Duodenal mucosa (tissue), 2 donors: ENCODE measurements at regions not wholly inside any gene's neighbourhood (a gene's known extent, or its start where the extent isn't known, plus 50 kb on each side); places are given as distances from the start of the nearest gene placed in this dataset.
"Not testable (repeated sequence)": the region's sequence is repeated elsewhere in the genome, so short reads cannot be mapped to it uniquely, and the experiment has no call there.

Experiments used
- H3K27ac ChIP-seq: one replicate; pipeline ENCODE4 v1.7.0; 2013; ENCODE audit warnings: low read depth, low read length
- H3K27me3 ChIP-seq, 2 donors: one replicate each; pipeline ENCODE4 v1.7.0; 2013; ENCODE audit warnings: low read length in 2 of 2, control low read depth in 1 of 2; ENCODE audit not compliant: insufficient read depth in 2 of 2, control insufficient read depth in 1 of 2
- H3K36me3 ChIP-seq, 2 donors: one replicate each; pipeline ENCODE4 v1.7.0; 2013; ENCODE audit warnings: low read length in 2 of 2, control low read depth in 1 of 2; ENCODE audit not compliant: insufficient read depth in 2 of 2, control insufficient read depth in 1 of 2
- H3K4me1 ChIP-seq, 2 donors: one replicate each; pipeline ENCODE4 v1.7.0; 2013; ENCODE audit warnings: low read length in 2 of 2, control low read depth in 1 of 2; ENCODE audit not compliant: insufficient read depth in 2 of 2, control insufficient read depth in 1 of 2
- H3K4me3 ChIP-seq, 2 donors: one replicate each; pipeline ENCODE4 v1.7.0; 2013; ENCODE audit warnings: low read length in 2 of 2, low read depth in 1 of 2
- H3K9ac ChIP-seq, 2 donors: one replicate each; pipeline ENCODE4 v1.7.0; 2013; ENCODE audit warnings: low read length in 2 of 2, low read depth in 1 of 2
- H3K9me3 ChIP-seq, 2 donors: one replicate each; pipeline ENCODE4 v1.7.0; 2013; ENCODE audit warnings: low read length in 2 of 2, control low read depth in 1 of 2; ENCODE audit not compliant: control insufficient read depth in 1 of 2

DNA sequence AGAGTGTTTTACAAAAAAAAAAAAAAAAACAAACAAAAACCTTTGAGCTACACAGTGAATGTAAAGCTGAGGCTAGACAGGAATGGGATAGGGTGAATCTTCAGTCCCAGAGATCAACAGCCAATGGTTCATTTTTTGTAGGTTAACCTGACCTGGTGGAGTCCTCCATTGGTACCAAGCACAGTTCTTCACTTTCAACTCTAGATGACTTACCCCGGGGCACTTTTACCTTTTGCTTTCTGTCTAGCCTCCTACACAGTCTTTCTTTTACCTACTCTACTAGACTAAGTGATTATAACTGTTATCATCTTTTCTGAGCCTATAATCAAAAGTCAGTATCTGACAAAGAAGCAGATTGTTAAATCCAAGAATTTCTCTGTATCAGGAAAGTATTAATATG, 50.9 kb downstream of the ANXA2R start:
- Histone ChIP-seq H3K4me3 (peak overlapping the region; percentile 4 to 37), H3K9me3 (no peaks in the 10 kb centered on the region), H3K9ac (no peak overlapping the region), H3K4me1 (peaks cover 4 to 10% of the 10 kb centered on the region in 2 donors), H3K27me3 (peaks cover 13 to 18% of the 10 kb centered on the region in 2 donors), H3K36me3 (no peaks in the 10 kb centered on the region), H3K27ac (no peak overlapping the region)

DNA sequence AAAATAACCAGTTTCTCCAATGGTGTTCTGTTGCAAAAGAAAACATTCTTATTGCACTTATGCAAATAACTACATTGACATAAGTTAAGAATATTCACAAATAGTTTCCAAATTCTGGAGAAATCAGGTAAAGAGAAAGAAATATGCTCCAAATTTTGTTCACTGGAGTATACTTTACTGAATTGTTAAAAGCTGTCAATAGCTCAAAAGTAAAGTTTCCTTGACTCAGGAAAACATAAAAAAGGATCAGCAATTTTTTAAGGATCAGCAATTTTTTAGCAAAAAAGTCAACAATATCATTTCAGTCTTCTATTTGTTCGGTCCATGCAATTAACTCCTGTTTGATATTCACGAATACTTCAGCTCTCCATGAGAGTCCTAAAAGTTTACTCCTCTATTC, 51.6 kb downstream of the ANXA2R start:
- H3K4me3 ChIP-seq: no peak overlapping the region
- H3K9me3 ChIP-seq: no peaks in the 10 kb centered on the region
- no peaks in the 10 kb centered on the region for H3K36me3 ChIP-seq
- peaks cover 4 to 10% of the 10 kb centered on the region in 2 donors for H3K4me1 ChIP-seq
- no peak overlapping the region for H3K9ac ChIP-seq
- no peak overlapping the region for H3K27ac ChIP-seq
- peaks cover 7 to 12% of the 10 kb centered on the region in 2 donors for H3K27me3 ChIP-seq

DNA sequence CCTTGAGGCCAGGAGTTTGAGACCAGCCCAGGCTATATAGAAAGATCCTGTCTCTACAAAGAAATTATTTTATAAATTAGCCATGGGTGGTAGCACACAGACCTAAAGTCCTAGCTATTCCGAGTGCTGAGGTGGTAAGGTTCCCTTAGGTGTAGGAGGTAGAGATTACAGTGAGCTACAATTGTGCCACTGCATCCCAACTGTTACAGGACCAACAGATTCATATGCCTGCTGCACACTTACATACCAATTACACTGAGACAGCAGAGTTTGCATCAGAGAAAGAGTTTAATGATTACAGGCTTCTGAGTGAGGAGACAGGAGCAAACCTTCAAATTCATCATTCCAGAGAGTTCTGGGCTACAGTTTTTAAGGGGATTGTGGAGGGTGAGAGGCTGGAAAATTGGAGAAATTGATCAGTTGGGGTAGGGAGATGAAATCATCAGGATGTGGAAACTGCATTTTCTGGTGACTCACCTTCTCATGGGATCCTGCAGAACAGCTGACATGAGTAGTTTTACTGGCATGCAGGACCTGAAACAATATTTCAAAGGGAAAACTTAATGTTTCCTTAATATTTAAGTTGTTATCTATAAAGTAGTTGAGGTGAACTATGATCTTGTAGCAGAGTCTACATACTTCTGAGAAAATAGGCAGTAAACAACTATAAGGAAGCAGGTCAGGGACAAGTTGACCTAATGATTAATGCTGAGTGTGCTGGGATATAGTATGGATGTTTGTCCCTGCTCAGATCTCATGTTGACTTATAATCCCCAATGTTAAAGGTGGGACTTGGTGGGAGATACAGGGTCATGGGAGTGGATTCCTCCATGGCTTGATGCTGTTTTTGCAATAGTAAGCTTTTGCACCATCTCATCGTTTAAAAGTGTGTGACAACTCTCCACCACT, 54.7 kb downstream of the ANXA2R start:
- Histone ChIP-seq H3K9me3 (no peaks in the 10 kb centered on the region), H3K27ac (no peak overlapping the region), H3K27me3 (no peaks in the 10 kb centered on the region), H3K4me1 (peaks cover 0 to 3% of the 10 kb centered on the region in 2 donors), H3K4me3 (no peak overlapping the region), H3K9ac (no peak overlapping the region), H3K36me3 (no peaks in the 10 kb centered on the region)

DNA sequence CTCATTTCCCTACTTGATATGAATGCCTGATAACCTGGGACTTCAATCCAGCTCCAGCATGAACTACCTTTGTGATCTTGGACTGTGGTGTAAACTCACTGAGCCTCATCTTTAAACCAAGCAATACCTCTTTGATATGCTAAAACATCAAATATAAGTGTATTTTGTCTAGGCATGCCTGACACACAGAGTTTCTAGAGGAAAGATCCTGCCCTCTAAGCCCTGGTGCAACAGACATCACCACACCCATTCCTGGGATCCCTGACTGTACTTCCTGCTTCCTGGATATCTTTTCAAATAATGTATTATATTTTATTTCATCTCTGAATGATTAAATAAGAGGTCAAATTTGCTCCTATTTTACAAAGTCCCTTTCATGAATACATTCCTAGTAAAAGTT, 55.8 kb downstream of the ANXA2R start:
- no peaks in the 10 kb centered on the region for H3K27me3 ChIP-seq
- H3K4me1 ChIP-seq: peaks cover 0 to 3% of the 10 kb centered on the region in 2 donors
- H3K9ac ChIP-seq: no peak overlapping the region
- H3K36me3 ChIP-seq: no peaks in the 10 kb centered on the region
- no peak overlapping the region for H3K27ac ChIP-seq
- H3K9me3 ChIP-seq: no peaks in the 10 kb centered on the region
- no peak overlapping the region for H3K4me3 ChIP-seq

DNA sequence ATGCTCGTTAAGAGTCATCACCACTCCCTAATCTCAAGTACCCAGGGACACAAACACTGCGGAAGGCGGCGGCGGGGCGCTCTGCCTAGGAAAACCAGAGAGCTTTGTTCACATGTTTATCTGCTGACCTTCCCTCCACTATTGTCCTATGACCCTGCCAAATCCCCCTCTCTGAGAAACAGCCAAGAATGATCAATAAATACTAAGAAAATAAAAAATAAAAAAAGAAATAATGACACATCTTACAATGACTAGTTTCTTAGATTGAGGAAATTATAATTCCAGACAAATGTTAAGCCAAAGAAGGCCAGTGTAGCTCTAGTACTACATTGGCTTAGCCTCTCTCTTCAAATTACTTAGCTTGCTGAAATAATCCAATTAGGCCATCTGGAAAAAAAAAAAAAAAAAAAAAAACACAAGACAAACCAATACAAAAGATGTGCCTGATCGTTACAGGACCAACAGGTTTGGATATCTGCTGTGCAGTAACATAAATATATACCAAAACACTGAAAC, 58.0 kb downstream of the ANXA2R start:
- no peak overlapping the region for H3K4me3 ChIP-seq
- no peaks in the 10 kb centered on the region for H3K36me3 ChIP-seq
- no peaks in the 10 kb centered on the region for H3K9me3 ChIP-seq
- H3K9ac ChIP-seq: no peak overlapping the region
- no peak overlapping the region for H3K27ac ChIP-seq
- peaks cover 0 to 3% of the 10 kb centered on the region in 2 donors for H3K4me1 ChIP-seq
- H3K27me3 ChIP-seq: no peaks in the 10 kb centered on the region

DNA sequence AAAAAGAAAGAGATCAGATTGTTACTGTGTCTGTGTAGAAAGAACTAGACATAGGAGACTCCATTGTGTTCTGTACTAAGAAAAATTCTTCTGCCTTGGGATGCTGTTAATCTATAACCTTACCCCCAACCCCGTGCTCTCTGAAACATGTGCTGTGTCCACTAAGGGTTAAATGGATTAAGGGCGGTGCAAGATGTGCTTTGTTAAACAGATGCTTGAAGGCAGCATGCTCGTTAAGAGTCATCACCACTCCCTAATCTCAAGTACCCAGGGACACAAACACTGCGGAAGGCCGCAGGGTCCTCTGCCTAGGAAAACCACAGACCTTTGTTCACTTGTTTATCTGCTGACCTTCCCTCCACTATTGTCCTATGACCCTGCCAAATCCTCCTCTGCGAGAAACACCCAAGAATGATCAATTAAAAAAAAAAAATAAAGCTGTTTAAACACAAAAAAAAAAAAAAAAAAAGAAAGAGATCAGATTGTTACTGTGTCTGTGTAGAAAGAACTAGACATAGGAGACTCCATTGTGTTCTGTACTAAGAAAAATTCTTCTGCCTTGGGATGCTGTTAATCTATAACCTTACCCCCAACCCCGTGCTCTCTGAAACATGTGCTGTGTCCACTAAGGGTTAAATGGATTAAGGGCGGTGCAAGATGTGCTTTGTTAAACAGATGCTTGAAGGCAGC, 58.6 kb downstream of the ANXA2R start:
- H3K27ac ChIP-seq, H3K9me3 ChIP-seq, H3K36me3 ChIP-seq: not testable (repeated sequence)

DNA sequence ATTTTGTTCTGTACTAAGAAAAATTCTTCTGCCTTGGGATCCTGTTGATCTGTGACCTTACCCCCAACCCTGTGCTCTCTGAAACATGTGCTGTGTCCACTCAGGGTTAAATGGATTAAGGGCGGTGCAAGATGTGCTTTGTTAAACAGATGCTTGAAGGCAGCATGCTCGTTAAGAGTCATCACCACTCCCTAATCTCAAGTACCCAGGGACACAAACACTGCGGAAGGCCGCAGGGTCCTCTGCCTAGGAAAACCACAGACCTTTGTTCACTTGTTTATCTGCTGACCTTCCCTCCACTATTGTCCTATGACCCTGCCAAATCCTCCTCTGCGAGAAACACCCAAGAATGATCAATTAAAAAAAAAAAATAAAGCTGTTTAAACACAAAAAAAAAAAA, 59.1 kb downstream of the ANXA2R start:
- not testable (repeated sequence) for H3K27me3 ChIP-seq, H3K27ac ChIP-seq, H3K9ac ChIP-seq, H3K4me1 ChIP-seq, H3K9me3 ChIP-seq, H3K4me3 ChIP-seq, H3K36me3 ChIP-seq

More for the DNA sequence above, 58.6 kb downstream of the ANXA2R start:
- H3K9ac ChIP-seq, H3K4me3 ChIP-seq, H3K27me3 ChIP-seq, H3K4me1 ChIP-seq: not testable (repeated sequence)

DNA sequence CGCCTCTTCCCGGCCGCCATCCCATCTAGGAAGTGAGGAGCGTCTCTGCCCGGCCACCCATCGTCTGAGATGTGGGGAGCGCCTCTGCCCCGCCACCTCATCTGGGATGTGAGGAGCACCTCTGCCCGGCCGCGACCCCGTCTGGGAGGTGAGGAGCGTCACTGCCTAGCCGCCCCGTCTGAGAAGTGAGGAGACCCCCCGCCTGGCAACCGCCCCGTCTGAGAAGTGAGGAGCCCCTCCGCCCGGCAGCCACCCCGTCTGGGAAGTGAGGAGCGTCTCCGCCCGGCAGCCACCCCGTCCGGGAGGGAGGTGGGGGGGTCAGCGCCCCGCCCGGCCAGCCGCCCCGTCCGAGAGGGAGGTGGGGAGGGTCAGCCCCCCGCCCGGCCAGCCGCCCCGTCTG, 59.7 kb downstream of the ANXA2R start:
- not testable (repeated sequence) for H3K4me3 ChIP-seq, H3K27me3 ChIP-seq, H3K9ac ChIP-seq, H3K36me3 ChIP-seq, H3K4me1 ChIP-seq, H3K9me3 ChIP-seq, H3K27ac ChIP-seq

DNA sequence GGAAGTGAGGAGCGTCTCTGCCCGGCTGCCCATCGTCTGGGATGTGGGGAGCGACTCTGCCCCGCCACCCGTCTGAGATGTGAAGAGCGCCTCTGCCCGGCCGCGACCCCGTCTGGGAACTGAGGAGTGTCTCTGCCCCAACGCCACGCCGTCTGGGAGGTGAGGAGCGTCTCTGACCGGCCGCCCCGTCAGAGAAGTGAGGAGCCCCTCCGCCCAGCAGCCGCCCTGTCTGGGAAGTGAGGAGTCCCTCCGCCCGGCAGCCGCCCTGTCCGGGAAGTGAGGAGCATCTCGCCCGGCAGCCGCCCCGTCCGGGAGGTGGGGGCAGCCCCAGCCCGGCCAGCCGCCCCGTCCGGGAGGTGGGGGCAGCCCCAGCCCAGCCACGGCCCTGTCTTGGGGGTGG, 60.9 kb downstream of the ANXA2R start:
- not testable (repeated sequence) for H3K9me3 ChIP-seq, H3K36me3 ChIP-seq, H3K27ac ChIP-seq, H3K4me1 ChIP-seq, H3K4me3 ChIP-seq, H3K27me3 ChIP-seq, H3K9ac ChIP-seq

DNA sequence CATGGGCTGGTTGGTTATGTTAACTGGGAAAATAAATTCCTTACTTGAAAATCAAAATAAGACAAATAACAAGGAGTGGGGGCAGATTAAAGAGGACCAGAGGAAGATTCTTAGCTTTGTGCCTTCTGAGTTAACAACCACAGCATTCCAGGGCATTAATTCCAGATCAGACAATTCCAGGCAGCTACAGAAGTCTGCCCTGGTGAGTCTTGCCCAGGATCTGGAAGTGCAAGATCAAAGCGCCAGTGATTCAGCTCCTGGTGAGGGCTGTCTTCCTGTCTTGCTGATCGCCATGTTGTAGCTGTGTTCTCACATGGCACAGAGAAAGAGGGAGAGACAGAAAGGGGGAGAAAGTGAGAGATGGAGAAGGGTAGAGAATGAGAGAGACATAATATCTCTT, 65.6 kb downstream of the ANXA2R start:
- no peaks in the 10 kb centered on the region for H3K9me3 ChIP-seq
- no peak overlapping the region for H3K9ac ChIP-seq
- no peak overlapping the region for H3K4me3 ChIP-seq
- H3K27ac ChIP-seq: no peak overlapping the region
- H3K4me1 ChIP-seq: no peaks in the 10 kb centered on the region
- H3K36me3 ChIP-seq: no peaks in the 10 kb centered on the region
- no peaks in the 10 kb centered on the region for H3K27me3 ChIP-seq
